HG03064 (cell line): ENCODE measurements at regions not wholly inside any gene's neighbourhood (a gene's known extent, or its start where the extent isn't known, plus 50 kb on each side); places are given as distances from the start of the nearest gene placed in this dataset.
"Not testable (repeated sequence)": the region's sequence is repeated elsewhere in the genome, so short reads cannot be mapped to it uniquely, and the experiment has no call there.

Experiments used
- ATAC-seq: cut with Tn5 transposase; IDR thresholded peaks from one replicate; pipeline ENCODE4 v1.9.1; 2021; ENCODE audit warnings: low read depth; ENCODE audit not compliant: unreplicated experiment

GRCh38 chr17:37830151-37830993, 85.5 kb upstream of the HNF1B start:
- ATAC-seq: no peak

- ATAC-seq: no peak
Observed at GRCh38 chr17:37829592-37830123, 84.8 kb upstream of the HNF1B start.

- no peak for ATAC-seq
Observed at GRCh38 chr17:37828651-37829124, 83.8 kb upstream of the HNF1B start.

- no peak for ATAC-seq
Observed at GRCh38 chr17:37827905-37828650, 83.2 kb upstream of the HNF1B start.

GRCh38 chr17:37826497-37827430, 81.9 kb upstream of the HNF1B start:
- no peak for ATAC-seq

- no peak for ATAC-seq
Observed at GRCh38 chr17:37825851-37826250, 81.0 kb upstream of the HNF1B start.

GRCh38 chr17:37824534-37825485, 80.0 kb upstream of the HNF1B start:
- no peak for ATAC-seq

- ATAC-seq: no peak
Observed at GRCh38 chr17:37823996-37824395, 79.1 kb upstream of the HNF1B start.

- ATAC-seq: no peak
Observed at GRCh38 chr17:37820995-37821713, 76.3 kb upstream of the HNF1B start.

GRCh38 chr17:37820313-37820994, 75.6 kb upstream of the HNF1B start:
- ATAC-seq: no peak

GRCh38 chr17:37818689-37819088, 73.8 kb upstream of the HNF1B start:
- ATAC-seq: no peak

GRCh38 chr17:37816950-37817349, 72.1 kb upstream of the HNF1B start:
- no peak for ATAC-seq

- ATAC-seq: no peak
Observed at GRCh38 chr17:37815536-37815935, 70.7 kb upstream of the HNF1B start.

- ATAC-seq: no peak
Observed at GRCh38 chr17:37813751-37814150, 68.9 kb upstream of the HNF1B start.

GRCh38 chr17:37808846-37809245, 64.0 kb upstream of the HNF1B start:
- ATAC-seq: not testable (repeated sequence)

- ATAC-seq: no peak
Observed at GRCh38 chr17:37802712-37803416, 58.0 kb upstream of the HNF1B start.

- ATAC-seq: no peak
Observed at GRCh38 chr17:37802061-37802595, 57.3 kb upstream of the HNF1B start.
